ENCODE measurements at regions not wholly inside any gene's neighbourhood (a gene's known extent, or its start where the extent isn't known, plus 50 kb on each side); places are given as distances from the start of the nearest gene placed in this dataset.

- no peak for TF ChIP-seq EZH2phosphoT487 (IDR thresholded peaks at IDR 0.05; ENCODE audit: borderline replicate concordance, low read length)
- no peak for TF ChIP-seq CTCF (IDR thresholded peaks at IDR 0.05; ENCODE audit: low read depth, low read length, poor library complexity, severe bottlenecking)
- Histone ChIP-seq H3K36me3 (ENCODE audit: control insufficient read depth, low read length) (no peaks in the 10 kb centered on the region), H3F3A (ENCODE audit: control insufficient read depth, insufficient read depth) (no peaks in the 10 kb centered on the region), H3K27ac (ENCODE audit: low read depth, low read length) (no peak overlapping the region), H3K9me2 (replicated peaks; ENCODE audit: control insufficient read depth, low read length) (no peaks in the 10 kb centered on the region), H3K4me2 (ENCODE audit: low read length) (no peak overlapping the region), H3K79me2 (ENCODE audit: control insufficient read depth, low read length) (no peaks in the 10 kb centered on the region), H3K27me3 (ENCODE audit: control insufficient read depth, low read length) (no peaks in the 10 kb centered on the region), H3K9me3 (ENCODE audit: control insufficient read depth, insufficient read depth, low read length) (no peaks in the 10 kb centered on the region), H3K4me1 (ENCODE audit: control insufficient read depth, low read length) (no peaks in the 10 kb centered on the region), H4K20me1 (ENCODE audit: control insufficient read depth, insufficient read depth, low read depth, low read length) (no peaks in the 10 kb centered on the region), H3K4me3 (ENCODE audit: low read length) (no peak overlapping the region)
Measured at GRCh38 chr10:8386781-8387180, 332.3 kb downstream of the GATA3 start.

- Histone ChIP-seq H3K9me2 (replicated peaks; ENCODE audit: control insufficient read depth, low read length) (no peaks in the 10 kb centered on the region), H3K36me3 (ENCODE audit: control insufficient read depth, low read length) (no peaks in the 10 kb centered on the region), H3K27me3 (ENCODE audit: control insufficient read depth, low read length) (no peaks in the 10 kb centered on the region), H3K27ac (ENCODE audit: low read depth, low read length) (no peak overlapping the region), H3K4me2 (ENCODE audit: low read length) (no peak overlapping the region), H3K4me3 (ENCODE audit: low read length) (no peak overlapping the region), H3F3A (ENCODE audit: control insufficient read depth, insufficient read depth) (no peaks in the 10 kb centered on the region), H3K9me3 (ENCODE audit: control insufficient read depth, insufficient read depth, low read length) (no peaks in the 10 kb centered on the region), H3K4me1 (ENCODE audit: control insufficient read depth, low read length) (no peaks in the 10 kb centered on the region), H3K79me2 (ENCODE audit: control insufficient read depth, low read length) (no peaks in the 10 kb centered on the region), H4K20me1 (ENCODE audit: control insufficient read depth, insufficient read depth, low read depth, low read length) (no peaks in the 10 kb centered on the region)
- no peak for TF ChIP-seq EZH2phosphoT487 (IDR thresholded peaks at IDR 0.05; ENCODE audit: borderline replicate concordance, low read length)
- TF ChIP-seq CTCF (IDR thresholded peaks at IDR 0.05; ENCODE audit: low read depth, low read length, poor library complexity, severe bottlenecking): no peak
Measured at GRCh38 chr10:8389630-8390029, 335.1 kb downstream of the GATA3 start.

- H3K79me2 ChIP-seq (ENCODE audit: control insufficient read depth, low read length): no peaks in the 10 kb centered on the region
- H4K20me1 ChIP-seq (ENCODE audit: control insufficient read depth, insufficient read depth, low read depth, low read length): no peaks in the 10 kb centered on the region
- no peak overlapping the region for H3K27ac ChIP-seq (ENCODE audit: low read depth, low read length)
- H3K9me3 ChIP-seq (ENCODE audit: control insufficient read depth, insufficient read depth, low read length): no peaks in the 10 kb centered on the region
- no peaks in the 10 kb centered on the region for H3K4me1 ChIP-seq (ENCODE audit: control insufficient read depth, low read length)
- H3K9me2 ChIP-seq (replicated peaks; ENCODE audit: control insufficient read depth, low read length): no peaks in the 10 kb centered on the region
- TF ChIP-seq CTCF (IDR thresholded peaks at IDR 0.05; ENCODE audit: low read depth, low read length, poor library complexity, severe bottlenecking) (no peak), EZH2phosphoT487 (IDR thresholded peaks at IDR 0.05; ENCODE audit: borderline replicate concordance, low read length) (no peak)
- no peaks in the 10 kb centered on the region for H3F3A ChIP-seq (ENCODE audit: control insufficient read depth, insufficient read depth)
- H3K27me3 ChIP-seq (ENCODE audit: control insufficient read depth, low read length): no peaks in the 10 kb centered on the region
- H3K4me2 ChIP-seq (ENCODE audit: low read length): no peak overlapping the region
- H3K36me3 ChIP-seq (ENCODE audit: control insufficient read depth, low read length): no peaks in the 10 kb centered on the region
- H3K4me3 ChIP-seq (ENCODE audit: low read length): no peak overlapping the region
Measured at GRCh38 chr10:8392216-8392615, 337.7 kb downstream of the GATA3 start.

GRCh38 chr10:8393531-8393930 is 339.0 kb downstream of the GATA3 start:
- Histone ChIP-seq H3F3A (ENCODE audit: control insufficient read depth, insufficient read depth) (no peaks in the 10 kb centered on the region), H3K4me1 (ENCODE audit: control insufficient read depth, low read length) (no peaks in the 10 kb centered on the region), H3K4me2 (ENCODE audit: low read length) (no peak overlapping the region), H4K20me1 (ENCODE audit: control insufficient read depth, insufficient read depth, low read depth, low read length) (no peaks in the 10 kb centered on the region), H3K36me3 (ENCODE audit: control insufficient read depth, low read length) (no peaks in the 10 kb centered on the region), H3K9me2 (replicated peaks; ENCODE audit: control insufficient read depth, low read length) (no peaks in the 10 kb centered on the region), H3K79me2 (ENCODE audit: control insufficient read depth, low read length) (no peaks in the 10 kb centered on the region), H3K9me3 (ENCODE audit: control insufficient read depth, insufficient read depth, low read length) (no peaks in the 10 kb centered on the region), H3K27ac (ENCODE audit: low read depth, low read length) (no peak overlapping the region), H3K4me3 (ENCODE audit: low read length) (no peak overlapping the region), H3K27me3 (ENCODE audit: control insufficient read depth, low read length) (no peaks in the 10 kb centered on the region)
- TF ChIP-seq EZH2phosphoT487 (IDR thresholded peaks at IDR 0.05; ENCODE audit: borderline replicate concordance, low read length): no peak
- TF ChIP-seq CTCF (IDR thresholded peaks at IDR 0.05; ENCODE audit: low read depth, low read length, poor library complexity, severe bottlenecking): no peak

Data from DOHH2 (cell line).